Suprapubic skin (tissue), 4 donors: ENCODE measurements at regions not wholly inside any gene's neighbourhood (a gene's known extent, or its start where the extent isn't known, plus 50 kb on each side); places are given as distances from the start of the nearest gene placed in this dataset.

Source experiments
- DNase-seq, 2 donors: peaks; one replicate each; pipeline ENCODE4 v3.0.0-alpha.2; 2019; ENCODE audit warnings: low spot score in 2 of 2
- H3K27ac ChIP-seq: fragments of 200-600 bp; sonication (generic); one replicate; pipeline ENCODE4 v1.5.1; 2019
- H3K27me3 ChIP-seq: fragments of 200-600 bp; sonication (generic); one replicate; pipeline ENCODE4 v1.5.1; 2019
- H3K36me3 ChIP-seq: fragments of 200-600 bp; sonication (generic); one replicate; pipeline ENCODE4 v1.5.1; 2019
- H3K4me1 ChIP-seq: fragments of 200-600 bp; sonication (generic); one replicate; pipeline ENCODE4 v1.5.1; 2019
- H3K4me3 ChIP-seq: fragments of 200-600 bp; sonication (generic); one replicate; pipeline ENCODE4 v1.5.1; 2019; ENCODE audit warnings: mild to moderate bottlenecking
- H3K9me3 ChIP-seq: fragments of 200-600 bp; sonication (generic); one replicate; pipeline ENCODE4 v1.5.1; 2019
- CTCF ChIP-seq, 2 donors: fragments of 200-600 bp in 1 of 2; fragments of 450-650 bp in 1 of 2; sonication (generic) in 1 of 2; IDR thresholded peaks; one replicate each; pipeline ENCODE4 v1.5.1; 2016 to 2019; ENCODE audit warnings: antibody characterized with exemption in 2 of 2, mild to moderate bottlenecking in 1 of 2, moderate library complexity in 1 of 2
- EP300 ChIP-seq: sonication (generic); formaldehyde crosslinking; IDR thresholded peaks from one replicate; pipeline ENCODE4 v1.6.1; 2017; ENCODE audit warnings: antibody characterized with exemption
- POLR2A ChIP-seq, 2 donors: fragments of 450-650 bp; IDR thresholded peaks; one replicate each; pipeline ENCODE4 v1.6.1; 2017; ENCODE audit warnings: antibody characterized with exemption in 2 of 2, mild to moderate bottlenecking in 2 of 2, moderate library complexity in 2 of 2
- POLR2AphosphoS5 ChIP-seq, 3 donors: sonication (generic); formaldehyde crosslinking; IDR thresholded peaks; one replicate each; pipeline ENCODE4 v1.6.1; 2017; ENCODE audit warnings: antibody characterized with exemption in 3 of 3
- WGBS: methylation state at CpG from one replicate; pipeline ENCODE4 v1.1.5; 2018; 5-methylcytosine and 5-hydroxymethylcytosine counted together

GRCh38 chr18:73485166-73485565, 617.4 kb upstream of the NETO1 start:
- TF ChIP-seq CTCF (IDR thresholded peaks at IDR 0.05) (no peak), POLR2AphosphoS5 (IDR thresholded peaks at IDR 0.05) (no peak), POLR2A (IDR thresholded peaks at IDR 0.05) (no peak), EP300 (no peak)

GRCh38 chr18:73482901-73483300, 615.1 kb upstream of the NETO1 start:
- DNase-seq = no peak
- H3K9me3 ChIP-seq = no peaks in the 10 kb centered on the region
- no peak for TF ChIP-seq EP300
- no peak for TF ChIP-seq POLR2A (IDR thresholded peaks at IDR 0.05)
- TF ChIP-seq CTCF (IDR thresholded peaks at IDR 0.05) = no peak
- no peak for TF ChIP-seq POLR2AphosphoS5 (IDR thresholded peaks at IDR 0.05)
- H3K27me3 ChIP-seq = no peaks in the 10 kb centered on the region
- H3K4me3 ChIP-seq = no peak overlapping the region
- WGBS = 89% methylated on average over 2 of the region's 2 CpGs
- no peaks in the 10 kb centered on the region for H3K4me1 ChIP-seq
- no peak overlapping the region for H3K27ac ChIP-seq
- no peaks in the 10 kb centered on the region for H3K36me3 ChIP-seq

More at GRCh38 chr18:73485166-73485565, 617.4 kb upstream of the NETO1 start:
- Histone ChIP-seq H3K27ac (no peak overlapping the region), H3K4me1 (no peaks in the 10 kb centered on the region), H3K27me3 (no peaks in the 10 kb centered on the region), H3K9me3 (no peaks in the 10 kb centered on the region), H3K4me3 (no peak overlapping the region), H3K36me3 (no peaks in the 10 kb centered on the region)
- DNase-seq = no peak
- WGBS = 63% methylated on average over 3 of the region's 3 CpGs

- Histone ChIP-seq H3K36me3 (no peaks in the 10 kb centered on the region), H3K27me3 (no peaks in the 10 kb centered on the region), H3K4me1 (no peaks in the 10 kb centered on the region), H3K9me3 (no peaks in the 10 kb centered on the region), H3K4me3 (no peak overlapping the region), H3K27ac (no peak overlapping the region)
- TF ChIP-seq POLR2AphosphoS5 (IDR thresholded peaks at IDR 0.05) = no peak
- TF ChIP-seq CTCF (IDR thresholded peaks at IDR 0.05) = no peak
- TF ChIP-seq EP300 = no peak
- TF ChIP-seq POLR2A (IDR thresholded peaks at IDR 0.05) = no peak
- DNase-seq = no peak
- 72% methylated on average over 2 of the region's 2 CpGs for WGBS
Observed at GRCh38 chr18:73479477-73479876, 611.7 kb upstream of the NETO1 start.

- Histone ChIP-seq H3K27ac (no peak overlapping the region), H3K4me1 (no peaks in the 10 kb centered on the region), H3K27me3 (no peaks in the 10 kb centered on the region), H3K36me3 (no peaks in the 10 kb centered on the region), H3K9me3 (no peaks in the 10 kb centered on the region), H3K4me3 (no peak overlapping the region)
- DNase-seq = no peak
- WGBS = 56% methylated on average over 2 of the region's 2 CpGs
- TF ChIP-seq CTCF (IDR thresholded peaks at IDR 0.05) (no peak), POLR2AphosphoS5 (IDR thresholded peaks at IDR 0.05) (no peak)
Observed at GRCh38 chr18:73478191-73478590, 610.4 kb upstream of the NETO1 start.

- WGBS = 88% methylated on average over 3 of the region's 3 CpGs
- Histone ChIP-seq H3K27ac (no peak overlapping the region), H3K9me3 (no peaks in the 10 kb centered on the region), H3K27me3 (no peaks in the 10 kb centered on the region), H3K4me3 (no peak overlapping the region), H3K4me1 (no peaks in the 10 kb centered on the region), H3K36me3 (no peaks in the 10 kb centered on the region)
- no peak for DNase-seq
- TF ChIP-seq POLR2A (IDR thresholded peaks at IDR 0.05) (no peak), EP300 (no peak), POLR2AphosphoS5 (IDR thresholded peaks at IDR 0.05) (no peak), CTCF (IDR thresholded peaks at IDR 0.05) (no peak)
Observed at GRCh38 chr18:73476031-73476430, 608.2 kb upstream of the NETO1 start.
